Caco-2 (cell line): ENCODE measurements at regions not wholly inside any gene's neighbourhood (a gene's known extent, or its start where the extent isn't known, plus 50 kb on each side); places are given as distances from the start of the nearest gene placed in this dataset.

Experiments used
- BruUV-seq: library from RNA; stranded (reverse); fragments of 400-500 nt; replicated peaks from 2 replicates; lab custom pipeline; 2021; lab: Mats Ljungman, UMichigan
- CTCF ChIA-PET: fragments of 300-600 bp; sonication (Branson Sonifier 250); formaldehyde crosslinking; loops from one replicate; lab custom pipeline; 2022; ENCODE audit warnings: antibody characterized with exemption; lab: Charles Lee
- POLR2A ChIA-PET: fragments of 300-600 bp; sonication (Branson Sonifier 250); formaldehyde crosslinking; loops from one replicate; lab custom pipeline; 2022; ENCODE audit warnings: antibody characterized with exemption; lab: Charles Lee
- DNase-seq, 2 experiments: peaks; one replicate each; pipeline versions ENCODE4 v3.0.0 to v3.0.0-alpha.2; 2020 to 2022
- H3K27me3 ChIP-seq: replicated peaks from 2 replicates; pipeline ENCODE4 v1.6.0; 2011; ENCODE audit warnings: low read length; ENCODE audit not compliant: control insufficient read depth, insufficient read depth
- H3K36me3 ChIP-seq: 2 replicates; pipeline ENCODE4 v1.5.1; 2011; ENCODE audit warnings: low read length; ENCODE audit not compliant: control insufficient read depth, insufficient read depth
- H3K4me1 ChIP-seq: fragments of 250-450 bp; sonication (Bioruptor Pico); 2 replicates; pipeline ENCODE4 v1.5.1; 2020; ENCODE audit warnings: mild to moderate bottlenecking
- H3K4me3 ChIP-seq: 2 replicates; pipeline ENCODE4 v1.5.1; 2011; ENCODE audit warnings: low read depth, mild to moderate bottlenecking, control low read depth, low read length
- H3K9me3 ChIP-seq: fragments of 250-450 bp; sonication (Bioruptor Pico); 2 replicates; pipeline ENCODE4 v1.5.1; 2020; ENCODE audit warnings: mild to moderate bottlenecking, moderate library complexity
- H3K27ac Mint-ChIP-seq: one replicate; pipeline ENCODE4 v1.8.0; 2022; ENCODE audit warnings: mixed read lengths; ENCODE audit not compliant: unreplicated experiment
- H3K27me3 Mint-ChIP-seq: one replicate; pipeline ENCODE4 v1.8.0; 2022; ENCODE audit warnings: mixed read lengths; ENCODE audit not compliant: insufficient read depth, unreplicated experiment
- H3K36me3 Mint-ChIP-seq: one replicate; pipeline ENCODE4 v1.8.0; 2022; ENCODE audit warnings: mild to moderate bottlenecking, mixed read lengths; ENCODE audit not compliant: insufficient read depth, unreplicated experiment
- H3K4me1 Mint-ChIP-seq: one replicate; pipeline ENCODE4 v1.8.0; 2022; ENCODE audit warnings: low read depth, mixed read lengths; ENCODE audit not compliant: unreplicated experiment
- H3K4me3 Mint-ChIP-seq: one replicate; pipeline ENCODE4 v1.8.0; 2022; ENCODE audit warnings: mild to moderate bottlenecking, moderate library complexity, mixed read lengths; ENCODE audit not compliant: unreplicated experiment
- H3K9me3 Mint-ChIP-seq: one replicate; pipeline ENCODE4 v1.8.0; 2022; ENCODE audit warnings: mixed read lengths; ENCODE audit not compliant: unreplicated experiment
- intact Hi-C: fragments of 100-400 bp; cut with micrococcal nuclease; formaldehyde crosslinking; loops from one replicate; pipeline ENCODE4 v1.10.0; 2022; ENCODE audit not compliant: unreplicated experiment
- TF ChIP-seq, protein P1 (sequence below), 2 experiments: fragments of 200-600 bp in 1 of 2; IDR thresholded peaks; 1 replicate in 1 of 2; 2 replicates in 1 of 2; pipeline versions ENCODE4 v1.5.1 to v1.8.0; 2011 to 2022; ENCODE audit warnings: antibody characterized with exemption in 1 of 2, control low read depth in 1 of 2, inconsistent platforms in 1 of 2, low read depth in 1 of 2, low read length in 1 of 2, mild to moderate bottlenecking in 1 of 2, moderate library complexity in 1 of 2; ENCODE audit not compliant: insufficient read depth in 1 of 2, severe bottlenecking in 1 of 2, unreplicated experiment in 1 of 2

DNA sequence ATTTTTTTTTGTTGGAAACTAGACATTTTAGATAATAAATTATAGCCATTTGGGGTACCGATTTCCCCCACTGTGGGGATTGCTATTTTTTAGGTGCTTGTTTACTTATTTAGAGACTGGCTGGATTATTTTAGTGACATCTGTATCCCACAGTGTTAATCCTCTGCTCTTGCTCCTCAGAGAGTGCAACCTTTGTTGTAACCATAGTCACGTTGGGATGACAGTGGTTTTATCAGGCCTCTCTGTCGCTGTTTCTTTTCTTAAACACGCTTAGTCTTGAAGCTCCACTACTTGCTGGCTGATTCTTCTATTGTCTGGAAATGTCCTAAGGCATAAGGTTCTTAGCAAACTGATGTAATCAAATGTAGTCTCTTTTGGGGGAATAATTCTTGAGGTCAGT lies 451.6 kb upstream of the SEMA6D start:
- TF ChIP-seq, protein P1, sequence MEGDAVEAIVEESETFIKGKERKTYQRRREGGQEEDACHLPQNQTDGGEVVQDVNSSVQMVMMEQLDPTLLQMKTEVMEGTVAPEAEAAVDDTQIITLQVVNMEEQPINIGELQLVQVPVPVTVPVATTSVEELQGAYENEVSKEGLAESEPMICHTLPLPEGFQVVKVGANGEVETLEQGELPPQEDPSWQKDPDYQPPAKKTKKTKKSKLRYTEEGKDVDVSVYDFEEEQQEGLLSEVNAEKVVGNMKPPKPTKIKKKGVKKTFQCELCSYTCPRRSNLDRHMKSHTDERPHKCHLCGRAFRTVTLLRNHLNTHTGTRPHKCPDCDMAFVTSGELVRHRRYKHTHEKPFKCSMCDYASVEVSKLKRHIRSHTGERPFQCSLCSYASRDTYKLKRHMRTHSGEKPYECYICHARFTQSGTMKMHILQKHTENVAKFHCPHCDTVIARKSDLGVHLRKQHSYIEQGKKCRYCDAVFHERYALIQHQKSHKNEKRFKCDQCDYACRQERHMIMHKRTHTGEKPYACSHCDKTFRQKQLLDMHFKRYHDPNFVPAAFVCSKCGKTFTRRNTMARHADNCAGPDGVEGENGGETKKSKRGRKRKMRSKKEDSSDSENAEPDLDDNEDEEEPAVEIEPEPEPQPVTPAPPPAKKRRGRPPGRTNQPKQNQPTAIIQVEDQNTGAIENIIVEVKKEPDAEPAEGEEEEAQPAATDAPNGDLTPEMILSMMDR (IDR thresholded peaks at IDR 0.05; ENCODE audit: insufficient read depth in 1 of 2, low read depth in 1 of 2, low read length in 1 of 2, severe bottlenecking in 1 of 2, unreplicated experiment in 1 of 2): no peak
- intact Hi-C loops: no loop called here
- Mint-ChIP-seq H3K4me3 (no peak overlapping the region), H3K27ac (no peak overlapping the region), H3K27me3 (no peaks in the 10 kb centered on the region), H3K4me1 (no peaks in the 10 kb centered on the region), H3K36me3 (no peaks in the 10 kb centered on the region), H3K9me3 (no peaks in the 10 kb centered on the region)
- Histone ChIP-seq H3K27me3 (no peaks in the 10 kb centered on the region), H3K9me3 (no peaks in the 10 kb centered on the region), H3K4me1 (no peaks in the 10 kb centered on the region), H3K36me3 (no peaks in the 10 kb centered on the region), H3K4me3 (no peak overlapping the region)
- ChIA-PET POLR2A (no interaction called here), CTCF (no interaction called here)
- no peak for DNase-seq
- BruUV-seq: no TSS peak

DNA sequence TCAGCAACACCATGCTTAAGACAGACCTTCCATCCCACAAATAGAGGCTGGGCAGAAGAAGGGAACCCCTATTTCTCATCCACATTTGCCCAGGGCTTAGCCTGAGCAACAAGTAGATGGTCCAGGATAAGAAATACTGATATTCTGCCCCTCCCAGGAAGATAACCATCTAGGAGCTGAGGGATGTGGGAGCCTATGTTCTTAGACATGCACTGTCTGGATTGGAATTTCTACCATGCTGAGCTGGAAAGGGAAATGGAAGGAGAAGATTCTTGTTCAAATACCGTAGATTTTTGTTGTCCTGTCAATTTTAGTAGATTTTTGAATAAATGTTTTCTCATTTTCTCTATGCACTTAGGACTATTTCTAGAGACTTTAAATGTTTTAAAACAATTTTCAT lies 450.7 kb upstream of the SEMA6D start:
- Mint-ChIP-seq H3K27me3 (peaks cover 4% of the 10 kb centered on the region), H3K4me3 (no peak overlapping the region), H3K4me1 (no peaks in the 10 kb centered on the region), H3K27ac (no peak overlapping the region), H3K36me3 (no peaks in the 10 kb centered on the region), H3K9me3 (no peaks in the 10 kb centered on the region)
- H3K4me1 ChIP-seq: no peaks in the 10 kb centered on the region
- CTCF ChIA-PET: no interaction called here
- TF ChIP-seq, protein P1 (IDR thresholded peaks at IDR 0.05; ENCODE audit: insufficient read depth in 1 of 2, low read depth in 1 of 2, low read length in 1 of 2, severe bottlenecking in 1 of 2, unreplicated experiment in 1 of 2): no peak
- H3K4me3 ChIP-seq: no peak overlapping the region
- BruUV-seq: no TSS peak
- H3K36me3 ChIP-seq: no peaks in the 10 kb centered on the region
- DNase-seq: no peak
- POLR2A ChIA-PET: no interaction called here
- intact Hi-C loops: no loop called here
- no peaks in the 10 kb centered on the region for H3K27me3 ChIP-seq
- H3K9me3 ChIP-seq: no peaks in the 10 kb centered on the region

DNA sequence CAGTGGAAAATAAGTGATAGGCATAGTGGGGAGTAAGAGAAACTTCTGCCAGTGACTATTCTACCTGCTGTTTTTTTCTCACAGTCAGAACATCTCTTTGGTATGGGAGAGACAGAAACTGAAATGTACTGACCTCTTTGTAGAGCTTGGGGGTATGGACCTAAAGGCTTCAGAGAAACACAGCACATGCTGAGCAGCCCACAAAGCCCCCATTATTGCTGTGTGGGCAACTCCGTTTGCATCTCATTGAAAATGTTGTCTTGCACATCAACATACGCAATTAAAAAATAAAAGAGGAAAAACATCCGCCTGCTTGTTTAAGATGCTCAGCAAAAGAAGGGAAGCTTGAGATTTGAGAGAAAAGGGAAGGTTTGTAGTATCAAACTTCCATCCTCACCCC lies 443.4 kb upstream of the SEMA6D start:
- TF ChIP-seq, protein P1 (IDR thresholded peaks at IDR 0.05; ENCODE audit: insufficient read depth in 1 of 2, low read depth in 1 of 2, low read length in 1 of 2, severe bottlenecking in 1 of 2, unreplicated experiment in 1 of 2): no peak
- Histone ChIP-seq H3K4me3 (no peak overlapping the region), H3K27me3 (no peaks in the 10 kb centered on the region), H3K4me1 (no peaks in the 10 kb centered on the region), H3K9me3 (no peaks in the 10 kb centered on the region), H3K36me3 (no peaks in the 10 kb centered on the region)
- Mint-ChIP-seq H3K27ac (no peak overlapping the region), H3K4me1 (no peaks in the 10 kb centered on the region), H3K9me3 (no peaks in the 10 kb centered on the region), H3K4me3 (no peak overlapping the region), H3K36me3 (no peaks in the 10 kb centered on the region), H3K27me3 (peaks cover 4% of the 10 kb centered on the region)
- ChIA-PET CTCF (no interaction called here), POLR2A (no interaction called here)
- no peak for DNase-seq
- no TSS peak for BruUV-seq
- intact Hi-C loops: no loop called here
